ENCODE measurements at regions not wholly inside any gene's neighbourhood (a gene's known extent, or its start where the extent isn't known, plus 50 kb on each side); places are given as distances from the start of the nearest gene placed in this dataset.

GRCh38 chr19:33953592-33953991 lies 156.9 kb downstream of the KCTD15 start:
- TF ChIP-seq CTCF (IDR thresholded peaks at IDR 0.05; ENCODE audit: insufficient read depth, low read length) (no peak), REST (IDR thresholded peaks at IDR 0.05; ENCODE audit: insufficient replicate concordance, low read depth) (no peak)

Data from HL-60 (cell line).